ENCODE measurements at regions not wholly inside any gene's neighbourhood (a gene's known extent, or its start where the extent isn't known, plus 50 kb on each side); places are given as distances from the start of the nearest gene placed in this dataset.

- H3K36me3 Mint-ChIP-seq = no peaks in the 10 kb centered on the region
- H3K4me3 Mint-ChIP-seq = no peak overlapping the region
- peaks cover 0 to 4% of the 10 kb centered on the region in 2 donors for H3K27me3 Mint-ChIP-seq (ENCODE audit: low read depth in 2 of 2)
- intact Hi-C loops (cut with micrococcal nuclease) = no loop called here
- no peaks in the 10 kb centered on the region for H3K9me3 Mint-ChIP-seq
- DNase-seq = no peak
- Histone ChIP-seq H3K27me3 (ENCODE audit: control insufficient read depth, insufficient read depth, low read length) (no peaks in the 10 kb centered on the region), H3K36me3 (ENCODE audit: control insufficient read depth, insufficient read depth, low read length) (no peaks in the 10 kb centered on the region), H3K27ac (ENCODE audit: low read length) (no peak overlapping the region), H3K9me3 (ENCODE audit: control insufficient read depth, insufficient read depth, low read length) (no peaks in the 10 kb centered on the region), H3K4me1 (ENCODE audit: control insufficient read depth, insufficient read depth, low read length) (no peaks in the 10 kb centered on the region), H3K4me3 (ENCODE audit: low read length) (no peak overlapping the region)
- 82% methylated on average over 1 of the region's 1 CpG for WGBS (ENCODE audit: insufficient coverage)
- H3K4me1 Mint-ChIP-seq = no peaks in the 10 kb centered on the region
- TF ChIP-seq CTCF (IDR thresholded peaks at IDR 0.05) = no peak
- no peak overlapping the region for H3K27ac Mint-ChIP-seq
- no peak for ATAC-seq
These were observed 100.5 kb upstream of the TPK1 start for GRCh38 chr7:144936314-144936713.

- intact Hi-C loops (cut with micrococcal nuclease) = no loop called here
- Mint-ChIP-seq H3K36me3 (no peaks in the 10 kb centered on the region), H3K27me3 (ENCODE audit: low read depth in 2 of 2) (peaks cover 9 to 15% of the 10 kb centered on the region in 2 donors), H3K4me3 (no peak overlapping the region), H3K9me3 (no peaks in the 10 kb centered on the region), H3K27ac (no peak overlapping the region), H3K4me1 (peaks cover 0 to 4% of the 10 kb centered on the region in 2 donors)
- WGBS (ENCODE audit: insufficient coverage) = 65% methylated on average over 5 of the region's 6 CpGs
- H3K9me3 ChIP-seq (ENCODE audit: control insufficient read depth, insufficient read depth, low read length) = no peaks in the 10 kb centered on the region
- ATAC-seq (no peak), DNase-seq (no peak)
- H3K27ac ChIP-seq (ENCODE audit: low read length) = no peak overlapping the region
- no peaks in the 10 kb centered on the region for H3K4me1 ChIP-seq (ENCODE audit: control insufficient read depth, insufficient read depth, low read length)
- no peak for TF ChIP-seq CTCF (IDR thresholded peaks at IDR 0.05)
- no peak overlapping the region for H3K4me3 ChIP-seq (ENCODE audit: low read length)
- H3K36me3 ChIP-seq (ENCODE audit: control insufficient read depth, insufficient read depth, low read length) = no peaks in the 10 kb centered on the region
- H3K27me3 ChIP-seq (ENCODE audit: control insufficient read depth, insufficient read depth, low read length) = peaks cover 2% of the 10 kb centered on the region
These were observed 74.6 kb upstream of the TPK1 start for GRCh38 chr7:144910411-144910810.

DNA sequence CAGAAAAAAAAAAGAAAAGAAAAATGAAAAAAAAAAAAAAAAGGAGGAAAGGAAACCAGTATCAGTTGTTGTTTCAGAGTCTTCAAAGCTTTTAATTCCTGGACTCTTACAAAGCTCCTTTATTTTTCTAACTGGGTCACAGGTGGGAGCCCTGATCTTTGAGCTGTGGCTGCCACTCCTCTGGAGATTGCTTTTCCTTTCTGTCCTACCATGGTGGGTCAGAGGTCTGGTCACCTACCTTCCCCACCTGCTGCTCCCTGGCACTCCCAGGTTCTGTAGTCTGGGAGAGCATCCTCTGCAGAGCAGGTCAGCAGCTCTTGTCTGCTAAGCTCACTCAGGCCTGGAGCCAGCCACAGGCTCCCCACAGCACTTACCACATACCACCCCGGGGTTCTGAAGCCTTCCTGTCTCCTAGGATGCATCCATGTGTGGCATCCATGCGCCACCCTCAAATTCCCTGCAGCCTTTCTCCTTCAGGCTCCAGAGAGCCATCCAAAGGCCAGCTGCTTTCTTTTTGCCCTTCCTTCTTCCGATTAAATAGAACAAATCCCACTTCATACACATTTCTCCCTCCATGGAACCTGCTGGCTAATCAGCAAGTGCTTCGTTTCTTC, 73.2 kb upstream of the TPK1 start:
- Histone ChIP-seq H3K27ac (ENCODE audit: low read length) (no peak overlapping the region), H3K4me1 (ENCODE audit: control insufficient read depth, insufficient read depth, low read length) (no peaks in the 10 kb centered on the region), H3K27me3 (ENCODE audit: control insufficient read depth, insufficient read depth, low read length) (peaks cover 2% of the 10 kb centered on the region), H3K36me3 (ENCODE audit: control insufficient read depth, insufficient read depth, low read length) (no peaks in the 10 kb centered on the region), H3K4me3 (ENCODE audit: low read length) (no peak overlapping the region), H3K9me3 (ENCODE audit: control insufficient read depth, insufficient read depth, low read length) (no peaks in the 10 kb centered on the region)
- H3K9me3 Mint-ChIP-seq = no peaks in the 10 kb centered on the region
- no peak for TF ChIP-seq CTCF (IDR thresholded peaks at IDR 0.05)
- no peak overlapping the region for H3K4me3 Mint-ChIP-seq
- ATAC-seq (no peak), DNase-seq (no peak)
- H3K4me1 Mint-ChIP-seq = peaks cover 0 to 4% of the 10 kb centered on the region in 2 donors
- no peak overlapping the region for H3K27ac Mint-ChIP-seq
- H3K36me3 Mint-ChIP-seq = no peaks in the 10 kb centered on the region
- peaks cover 9 to 15% of the 10 kb centered on the region in 2 donors for H3K27me3 Mint-ChIP-seq (ENCODE audit: low read depth in 2 of 2)
- WGBS (ENCODE audit: insufficient coverage) = 69% methylated on average over 4 of the region's 4 CpGs
- intact Hi-C loops (cut with micrococcal nuclease) = no loop called here

DNA sequence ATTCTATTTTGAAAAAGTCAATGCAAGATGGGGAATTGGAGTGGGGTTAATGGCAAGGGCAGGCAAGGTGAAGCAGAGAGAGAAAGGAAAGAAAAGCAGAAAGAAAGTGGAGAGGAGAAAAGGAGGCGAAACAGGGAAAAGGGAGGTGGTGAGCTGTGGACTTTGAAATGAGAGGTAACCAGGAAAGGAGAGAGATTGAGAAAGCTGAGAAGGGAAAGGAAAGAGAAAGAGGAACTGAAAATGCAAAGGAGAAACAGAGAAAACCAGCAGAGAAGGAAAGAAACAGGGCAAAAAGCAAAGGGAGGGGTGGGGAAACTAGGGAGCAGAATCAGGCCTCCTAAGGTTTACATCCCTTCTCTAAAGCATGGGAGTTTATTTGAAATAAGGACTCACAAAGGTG, 72.5 kb upstream of the TPK1 start:
- intact Hi-C loops (cut with micrococcal nuclease) = no loop called here
- Histone ChIP-seq H3K27me3 (ENCODE audit: control insufficient read depth, insufficient read depth, low read length) (peaks cover 2% of the 10 kb centered on the region), H3K9me3 (ENCODE audit: control insufficient read depth, insufficient read depth, low read length) (no peaks in the 10 kb centered on the region), H3K27ac (ENCODE audit: low read length) (no peak overlapping the region), H3K4me3 (ENCODE audit: low read length) (no peak overlapping the region), H3K36me3 (ENCODE audit: control insufficient read depth, insufficient read depth, low read length) (no peaks in the 10 kb centered on the region), H3K4me1 (ENCODE audit: control insufficient read depth, insufficient read depth, low read length) (no peaks in the 10 kb centered on the region)
- WGBS (ENCODE audit: insufficient coverage) = 83% methylated on average over 1 of the region's 1 CpG
- ATAC-seq = no peak
- Mint-ChIP-seq H3K4me1 (peaks cover 0 to 4% of the 10 kb centered on the region in 2 donors), H3K27ac (no peak overlapping the region), H3K9me3 (no peaks in the 10 kb centered on the region), H3K27me3 (ENCODE audit: low read depth in 2 of 2) (peaks cover 9 to 15% of the 10 kb centered on the region in 2 donors), H3K4me3 (no peak overlapping the region), H3K36me3 (no peaks in the 10 kb centered on the region)
- TF ChIP-seq CTCF (IDR thresholded peaks at IDR 0.05) = no peak
- DNase-seq = no peak
